AG04449 (cell line): ENCODE measurements at regions not wholly inside any gene's neighbourhood (a gene's known extent, or its start where the extent isn't known, plus 50 kb on each side); places are given as distances from the start of the nearest gene placed in this dataset.
"Not testable (repeated sequence)": the region's sequence is repeated elsewhere in the genome, so short reads cannot be mapped to it uniquely, and the experiment has no call there.

Experiments used
- CTCF ChIA-PET: fragments of 350-600 bp; formaldehyde crosslinking; extraction: SDS; loops from one replicate; lab custom pipeline; 2021; ENCODE audit warnings: antibody characterized with exemption; lab: Yijun Ruan, JAX
- POLR2A ChIA-PET: fragments of 400-600, 350-600 bp; formaldehyde crosslinking; extraction: SDS; loops from one replicate; lab custom pipeline; 2020; ENCODE audit warnings: antibody characterized with exemption, inconsistent platforms; lab: Yijun Ruan, JAX
- DNase-seq: peaks from one replicate; pipeline ENCODE4 v3.0.0-alpha.2; 2010; ENCODE audit warnings: low read depth, low spot score
- H3K4me3 ChIP-seq: 2 replicates; pipeline ENCODE4 v1.5.1; 2011; ENCODE audit warnings: low read depth, mild to moderate bottlenecking, control low read depth, low read length
- CTCF ChIP-seq: IDR thresholded peaks from one replicate; pipeline ENCODE4 v1.5.1; 2011; ENCODE audit warnings: mild to moderate bottlenecking, moderate library complexity, low read length, control low read depth, inconsistent platforms; ENCODE audit not compliant: insufficient read depth; ENCODE audit errors: missing control alignments

GRCh38 chr3:94482686-94483085 lies 419.8 kb downstream of the NSUN3 start:
- CTCF ChIA-PET: no interaction called here
- no peak overlapping the region for H3K4me3 ChIP-seq
- DNase-seq: no peak
- POLR2A ChIA-PET: no interaction called here
- TF ChIP-seq CTCF: no peak

GRCh38 chr3:94483403-94483802 lies 420.5 kb downstream of the NSUN3 start:
- no peak for DNase-seq
- ChIA-PET CTCF (interaction anchor here (0.6 kb wide), 1 partner anchor 59 kb away, joined by 3 read pairs; no protein-coding TSS in a partner anchor), POLR2A (no interaction called here)
- no peak for TF ChIP-seq CTCF
- no peak overlapping the region for H3K4me3 ChIP-seq

GRCh38 chr3:94494992-94495391 lies 432.1 kb downstream of the NSUN3 start:
- CTCF ChIA-PET: no interaction called here

GRCh38 chr3:94500146-94500545 lies 437.3 kb downstream of the NSUN3 start:
- DNase-seq: no peak
- TF ChIP-seq CTCF: no peak
- CTCF ChIA-PET: no interaction called here
- POLR2A ChIA-PET: no interaction called here
- H3K4me3 ChIP-seq: no peak overlapping the region

More at GRCh38 chr3:94494992-94495391, 432.1 kb downstream of the NSUN3 start:
- DNase-seq: no peak
- TF ChIP-seq CTCF: no peak
- no peak overlapping the region for H3K4me3 ChIP-seq
- POLR2A ChIA-PET: no interaction called here

- CTCF ChIA-PET, H3K4me3 ChIP-seq, DNase-seq, POLR2A ChIA-PET: not testable (repeated sequence)
Measured at GRCh38 chr3:94507354-94507753, 444.5 kb downstream of the NSUN3 start.

GRCh38 chr3:94512876-94513275 lies 450.0 kb downstream of the NSUN3 start:
- CTCF ChIA-PET: no interaction called here
- no peak for DNase-seq
- TF ChIP-seq CTCF: no peak
- POLR2A ChIA-PET: no interaction called here
- H3K4me3 ChIP-seq: no peak overlapping the region

- TF ChIP-seq CTCF: no peak
- ChIA-PET CTCF (no interaction called here), POLR2A (no interaction called here)
- DNase-seq: no peak
- no peak overlapping the region for H3K4me3 ChIP-seq
Measured at GRCh38 chr3:94513600-94513999, 450.7 kb downstream of the NSUN3 start.
